ENCODE measurements at regions not wholly inside any gene's neighbourhood (a gene's known extent, or its start where the extent isn't known, plus 50 kb on each side); places are given as distances from the start of the nearest gene placed in this dataset.

DNA sequence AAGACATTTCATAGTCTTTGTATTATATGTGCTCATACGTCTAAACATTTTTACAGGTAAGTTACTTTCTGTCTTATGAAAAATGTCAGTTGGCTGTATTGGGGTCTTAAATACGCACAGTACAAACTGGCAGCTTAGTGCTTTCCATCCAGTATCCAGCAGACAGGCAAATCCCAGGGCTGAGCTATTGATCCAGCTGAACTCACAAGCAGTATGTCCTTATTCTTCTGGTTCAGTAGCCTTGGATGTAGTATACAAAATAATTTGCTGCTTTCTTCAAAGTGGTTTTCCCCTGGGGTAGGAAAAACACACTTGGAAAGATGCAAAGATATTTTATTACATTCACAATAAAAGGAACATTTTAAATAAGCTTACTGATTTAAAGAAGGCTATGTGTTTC is 617.2 kb downstream of the NR2F1-AS1 start:
- TF ChIP-seq CTCF (IDR thresholded peaks at IDR 0.05) (no peak), SIN3A (IDR thresholded peaks at IDR 0.05; ENCODE audit: borderline replicate concordance, insufficient read depth, low read depth, low read length) (no peak)
- TF ChIP-seq, protein P1, sequence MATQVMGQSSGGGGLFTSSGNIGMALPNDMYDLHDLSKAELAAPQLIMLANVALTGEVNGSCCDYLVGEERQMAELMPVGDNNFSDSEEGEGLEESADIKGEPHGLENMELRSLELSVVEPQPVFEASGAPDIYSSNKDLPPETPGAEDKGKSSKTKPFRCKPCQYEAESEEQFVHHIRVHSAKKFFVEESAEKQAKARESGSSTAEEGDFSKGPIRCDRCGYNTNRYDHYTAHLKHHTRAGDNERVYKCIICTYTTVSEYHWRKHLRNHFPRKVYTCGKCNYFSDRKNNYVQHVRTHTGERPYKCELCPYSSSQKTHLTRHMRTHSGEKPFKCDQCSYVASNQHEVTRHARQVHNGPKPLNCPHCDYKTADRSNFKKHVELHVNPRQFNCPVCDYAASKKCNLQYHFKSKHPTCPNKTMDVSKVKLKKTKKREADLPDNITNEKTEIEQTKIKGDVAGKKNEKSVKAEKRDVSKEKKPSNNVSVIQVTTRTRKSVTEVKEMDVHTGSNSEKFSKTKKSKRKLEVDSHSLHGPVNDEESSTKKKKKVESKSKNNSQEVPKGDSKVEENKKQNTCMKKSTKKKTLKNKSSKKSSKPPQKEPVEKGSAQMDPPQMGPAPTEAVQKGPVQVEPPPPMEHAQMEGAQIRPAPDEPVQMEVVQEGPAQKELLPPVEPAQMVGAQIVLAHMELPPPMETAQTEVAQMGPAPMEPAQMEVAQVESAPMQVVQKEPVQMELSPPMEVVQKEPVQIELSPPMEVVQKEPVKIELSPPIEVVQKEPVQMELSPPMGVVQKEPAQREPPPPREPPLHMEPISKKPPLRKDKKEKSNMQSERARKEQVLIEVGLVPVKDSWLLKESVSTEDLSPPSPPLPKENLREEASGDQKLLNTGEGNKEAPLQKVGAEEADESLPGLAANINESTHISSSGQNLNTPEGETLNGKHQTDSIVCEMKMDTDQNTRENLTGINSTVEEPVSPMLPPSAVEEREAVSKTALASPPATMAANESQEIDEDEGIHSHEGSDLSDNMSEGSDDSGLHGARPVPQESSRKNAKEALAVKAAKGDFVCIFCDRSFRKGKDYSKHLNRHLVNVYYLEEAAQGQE (IDR thresholded peaks at IDR 0.05; ENCODE audit: insufficient read depth in 1 of 2, low read depth in 2 of 2, low read length in 1 of 2) = no peak
